ENCODE measurements at regions not wholly inside any gene's neighbourhood (a gene's known extent, or its start where the extent isn't known, plus 50 kb on each side); places are given as distances from the start of the nearest gene placed in this dataset.

DNA sequence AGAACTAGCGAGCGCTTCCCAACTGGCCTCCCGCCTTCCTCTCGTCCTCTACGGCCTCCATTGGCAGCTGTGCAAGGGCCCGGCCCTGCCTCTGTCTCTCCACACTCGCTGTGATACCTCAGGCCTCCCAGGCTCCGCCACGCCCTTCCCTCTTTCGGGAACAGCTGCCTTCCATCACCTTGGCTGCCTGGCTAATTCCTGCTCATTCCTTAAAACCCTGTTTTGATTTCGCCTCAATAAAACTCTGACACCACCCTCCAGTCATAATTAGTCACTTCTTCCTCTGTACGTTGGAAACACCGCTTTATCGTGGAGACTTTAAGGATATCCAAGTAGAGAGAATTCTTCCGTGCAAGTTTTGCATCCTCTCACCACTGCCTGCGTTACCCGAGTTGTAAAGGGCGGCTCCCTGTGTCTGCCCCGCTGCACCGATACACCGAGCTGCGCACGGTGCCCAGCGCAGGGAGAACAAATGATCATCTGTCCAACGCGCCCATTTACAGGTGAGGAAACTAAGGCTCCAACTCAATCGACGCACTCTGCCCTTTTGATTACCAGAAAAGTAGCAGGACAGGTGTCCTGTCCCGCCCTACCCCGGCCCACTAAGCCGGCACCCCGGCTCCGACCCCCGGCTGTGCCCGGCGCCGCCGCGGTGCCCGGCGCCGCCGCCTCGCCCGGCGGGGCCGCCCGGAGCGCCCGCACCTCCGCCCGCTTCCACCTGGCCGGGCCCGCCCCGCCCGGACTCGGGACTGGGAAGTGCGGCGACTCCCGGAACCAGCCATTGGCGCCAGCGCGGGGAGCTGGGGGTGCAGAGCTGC is 139.7 kb downstream of the SEC14L1 start:
- peak; percentile 40 to 71 for DNase-seq
- H3K79me2 ChIP-seq (ENCODE audit: low read depth), result peaks cover 37% of the 10 kb centered on the region
- H3K4me2 ChIP-seq, result peak overlapping the region; percentile 86
- no TSS peak for BruUV-seq (replicated peaks)
- no peaks in the 10 kb centered on the region for H3K27me3 ChIP-seq (ENCODE audit: insufficient read depth, low read depth)
- no peaks in the 10 kb centered on the region for H3K9me3 ChIP-seq (ENCODE audit: insufficient read depth, low read depth)
- intact Hi-C loops (cut with micrococcal nuclease; ENCODE audit: unreplicated experiment), result loop anchor here (1.0 kb wide), 2 partner anchors 10 to 206 kb away; no protein-coding TSS in a partner anchor
- H3K27ac ChIP-seq, result peak overlapping the region; percentile 69
- POLR2A ChIA-PET (ENCODE audit: unreplicated experiment), result interaction anchor here (0.6 to 1.5 kb wide), 2 partner anchors 25 to 156 kb away, joined by 3 to 12 read pairs; no protein-coding TSS in a partner anchor
- H3K4me1 ChIP-seq (replicated peaks; ENCODE audit: insufficient read depth), result peaks cover 42% of the 10 kb centered on the region
- peak overlapping the region; percentile 50 for H2AFZ ChIP-seq
- CTCF ChIA-PET, result interaction anchor here (1.1 kb wide), 1 partner anchor 25 kb away, joined by 5 read pairs; no protein-coding TSS in a partner anchor
- H3K36me3 ChIP-seq (ENCODE audit: low read depth), result no peaks in the 10 kb centered on the region
- no peaks in the 10 kb centered on the region for H3K9me2 ChIP-seq (ENCODE audit: insufficient read depth)
- H4K20me1 ChIP-seq (ENCODE audit: insufficient read depth), result no peaks in the 10 kb centered on the region
- peak overlapping the region; percentile 61; the same call in 1 of the 2 replicates for H3K4me3 ChIP-seq
- TF ChIP-seq EZH2 (IDR thresholded peaks at IDR 0.05; ENCODE audit: low read depth) (no peak), CTCF (conservative IDR thresholded peaks at IDR 0.05) (no peak)
- peaks cover 33% of the 10 kb centered on the region for H3F3A ChIP-seq (ENCODE audit: insufficient read depth, low read depth)

- Histone ChIP-seq H4K20me1 (ENCODE audit: insufficient read depth) (no peaks in the 10 kb centered on the region), H2AFZ (peak overlapping the region; percentile 32; the same call in 1 of the 2 replicates), H3K27me3 (ENCODE audit: insufficient read depth, low read depth) (no peaks in the 10 kb centered on the region), H3K9me3 (ENCODE audit: insufficient read depth, low read depth) (no peaks in the 10 kb centered on the region), H3K79me2 (ENCODE audit: low read depth) (peaks cover 37% of the 10 kb centered on the region), H3K4me1 (replicated peaks; ENCODE audit: insufficient read depth) (peaks cover 50% of the 10 kb centered on the region), H3F3A (ENCODE audit: insufficient read depth, low read depth) (peaks cover 41% of the 10 kb centered on the region), H3K36me3 (ENCODE audit: low read depth) (no peaks in the 10 kb centered on the region), H3K4me3 (peak overlapping the region; percentile 90), H3K9me2 (ENCODE audit: insufficient read depth) (no peaks in the 10 kb centered on the region), H3K27ac (peak overlapping the region; percentile 65), H3K4me2 (peak overlapping the region; percentile 97)
- TF ChIP-seq EZH2 (IDR thresholded peaks at IDR 0.05; ENCODE audit: low read depth) (no peak), CTCF (conservative IDR thresholded peaks at IDR 0.05) (no peak)
- CTCF ChIA-PET, result interaction anchor here (0.6 to 0.7 kb wide), 2 partner anchors 181 to 192 kb away, joined by 3 to 13 read pairs; no protein-coding TSS in a partner anchor
- intact Hi-C loops (cut with micrococcal nuclease; ENCODE audit: unreplicated experiment), result no loop called here
- no TSS peak for BruUV-seq (replicated peaks)
- peak; percentile 36 to 70 for DNase-seq
- POLR2A ChIA-PET (ENCODE audit: unreplicated experiment), result no interaction called here
These were observed 140.5 kb downstream of the SEC14L1 start for GRCh38 chr17:77281122-77281903.

DNA sequence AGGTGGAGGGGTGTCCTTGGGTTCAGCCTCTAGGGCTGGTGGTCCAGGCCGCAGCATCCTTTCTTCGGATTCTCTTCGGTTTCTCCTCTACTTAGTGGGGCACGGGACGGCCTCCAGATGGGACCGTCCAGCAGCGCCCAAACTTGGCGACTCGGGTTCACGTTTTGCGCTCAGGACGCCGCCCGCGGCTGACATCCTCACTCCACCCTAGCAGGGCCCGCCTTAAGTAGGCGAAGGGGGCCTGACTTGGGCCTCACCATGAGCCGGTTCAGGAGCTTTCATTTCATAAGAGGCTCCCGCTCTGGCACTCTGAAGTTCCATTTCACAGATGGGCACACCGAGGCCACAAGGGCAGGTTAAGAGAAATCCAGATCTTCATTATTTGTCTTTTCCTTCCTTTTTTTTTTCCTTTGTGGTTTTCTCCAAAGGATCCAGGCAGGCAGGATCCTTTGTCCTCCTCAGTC is 141.2 kb downstream of the SEC14L1 start:
- peak overlapping the region; percentile 65 for H3K27ac ChIP-seq
- H3F3A ChIP-seq (ENCODE audit: insufficient read depth, low read depth), result peaks cover 46% of the 10 kb centered on the region
- TF ChIP-seq CTCF (conservative IDR thresholded peaks at IDR 0.05) (no peak), EZH2 (IDR thresholded peaks at IDR 0.05; ENCODE audit: low read depth) (no peak)
- ChIA-PET CTCF (interaction anchor here (0.6 to 0.7 kb wide), 2 partner anchors 181 to 192 kb away, joined by 3 to 13 read pairs; no protein-coding TSS in a partner anchor), POLR2A (ENCODE audit: unreplicated experiment) (interaction anchor here (0.6 kb wide), 1 partner anchor 27 kb away, joined by 4 read pairs; no protein-coding TSS in a partner anchor)
- no peaks in the 10 kb centered on the region for H3K9me3 ChIP-seq (ENCODE audit: insufficient read depth, low read depth)
- H3K4me3 ChIP-seq, result peak overlapping the region; percentile 90
- peak overlapping the region; percentile 97 for H3K4me2 ChIP-seq
- intact Hi-C loops (cut with micrococcal nuclease; ENCODE audit: unreplicated experiment), result no loop called here
- H4K20me1 ChIP-seq (ENCODE audit: insufficient read depth), result no peaks in the 10 kb centered on the region
- peaks cover 37% of the 10 kb centered on the region for H3K79me2 ChIP-seq (ENCODE audit: low read depth)
- H3K27me3 ChIP-seq (ENCODE audit: insufficient read depth, low read depth), result no peaks in the 10 kb centered on the region
- peaks cover 55% of the 10 kb centered on the region for H3K4me1 ChIP-seq (replicated peaks; ENCODE audit: insufficient read depth)
- H3K36me3 ChIP-seq (ENCODE audit: low read depth), result no peaks in the 10 kb centered on the region
- TSS peak; percentile 26 for BruUV-seq (replicated peaks)
- peak overlapping the region; percentile 32; the same call in 1 of the 2 replicates for H2AFZ ChIP-seq
- peak; percentile 29 to 59 for DNase-seq
- H3K9me2 ChIP-seq (ENCODE audit: insufficient read depth), result no peaks in the 10 kb centered on the region
